Colonic mucosa (tissue), 4 donors: ENCODE measurements at regions not wholly inside any gene's neighbourhood (a gene's known extent, or its start where the extent isn't known, plus 50 kb on each side); places are given as distances from the start of the nearest gene placed in this dataset.

Experiments
- DNase-seq: peaks from one replicate; pipeline ENCODE4 v3.0.0-alpha.2; 2020
- H3K27ac ChIP-seq: fragments of 200-600 bp; one replicate; pipeline ENCODE4 v1.8.0; 2021
- H3K27me3 ChIP-seq: fragments of 200-600 bp; one replicate; pipeline ENCODE4 v1.8.0; 2021
- H3K36me3 ChIP-seq: fragments of 200-600 bp; one replicate; pipeline ENCODE4 v1.8.0; 2021
- H3K4me1 ChIP-seq: fragments of 200-600 bp; one replicate; pipeline ENCODE4 v1.8.0; 2021; ENCODE audit warnings: mild to moderate bottlenecking
- H3K4me3 ChIP-seq: fragments of 200-600 bp; one replicate; pipeline ENCODE4 v1.8.0; 2021
- H3K9ac ChIP-seq, 2 donors: one replicate each; pipeline ENCODE4 v1.7.0; 2013; ENCODE audit warnings: control low read depth in 2 of 2, low read depth in 2 of 2, low read length in 2 of 2
- H3K9me3 ChIP-seq: fragments of 200-600 bp; one replicate; pipeline ENCODE4 v1.8.0; 2021
- intact Hi-C: fragments of 100-400 bp; cut with DNase I; formaldehyde crosslinking; loops from one replicate; pipeline ENCODE4 v1.14.1; 2022
- TF ChIP-seq, protein P1 (sequence below): fragments of 200-600 bp; IDR thresholded peaks from one replicate; pipeline ENCODE4 v1.8.0; 2022; ENCODE audit warnings: antibody characterized with exemption, mild to moderate bottlenecking
- donor health status: healthy.
- donor health status: DM: no; HTN: no; CAD: no.
- donor health status: DM: no; HTN: no; CAD: no.

DNA sequence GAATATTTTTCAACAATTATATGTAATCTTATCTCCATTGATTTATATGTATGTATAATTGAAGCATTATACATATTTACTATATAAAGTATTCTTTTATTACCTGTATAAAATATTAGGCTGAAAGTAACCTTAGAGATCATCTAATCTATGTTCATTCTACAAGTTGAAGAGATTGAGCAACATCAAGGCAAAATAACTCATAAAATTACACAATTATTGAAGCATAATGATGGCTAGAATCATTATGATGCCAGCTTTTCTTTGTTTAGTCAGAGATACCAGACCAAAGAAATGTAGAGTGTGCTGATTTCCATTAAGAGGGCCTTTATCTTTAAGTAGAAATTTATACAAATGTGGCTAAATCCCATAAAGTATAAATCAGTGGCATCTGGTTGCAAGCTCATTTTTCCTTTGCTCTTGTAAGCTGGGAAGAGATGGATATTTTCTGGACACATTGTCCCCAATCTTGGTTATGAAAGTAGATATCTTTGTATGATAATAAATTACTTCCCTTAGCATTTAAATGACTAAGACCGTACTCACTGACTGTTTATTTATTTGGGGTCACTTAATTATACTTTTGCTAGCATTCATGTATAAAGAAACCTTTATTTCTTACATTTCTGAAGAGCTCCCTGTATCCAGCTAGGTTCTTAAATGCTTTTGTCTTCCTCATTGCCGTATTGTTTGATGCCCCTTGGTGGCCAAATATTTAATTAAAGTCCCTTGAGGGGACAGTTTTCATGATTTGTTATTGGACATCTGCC lies 339.8 kb downstream of the PCDH7 start:
- Histone ChIP-seq H3K9ac (no peak overlapping the region), H3K4me3 (no peak overlapping the region), H3K9me3 (no peaks in the 10 kb centered on the region), H3K27ac (no peak overlapping the region), H3K36me3 (no peaks in the 10 kb centered on the region), H3K27me3 (no peaks in the 10 kb centered on the region), H3K4me1 (no peaks in the 10 kb centered on the region)
- intact Hi-C loops: no loop called here
- TF ChIP-seq, protein P1, sequence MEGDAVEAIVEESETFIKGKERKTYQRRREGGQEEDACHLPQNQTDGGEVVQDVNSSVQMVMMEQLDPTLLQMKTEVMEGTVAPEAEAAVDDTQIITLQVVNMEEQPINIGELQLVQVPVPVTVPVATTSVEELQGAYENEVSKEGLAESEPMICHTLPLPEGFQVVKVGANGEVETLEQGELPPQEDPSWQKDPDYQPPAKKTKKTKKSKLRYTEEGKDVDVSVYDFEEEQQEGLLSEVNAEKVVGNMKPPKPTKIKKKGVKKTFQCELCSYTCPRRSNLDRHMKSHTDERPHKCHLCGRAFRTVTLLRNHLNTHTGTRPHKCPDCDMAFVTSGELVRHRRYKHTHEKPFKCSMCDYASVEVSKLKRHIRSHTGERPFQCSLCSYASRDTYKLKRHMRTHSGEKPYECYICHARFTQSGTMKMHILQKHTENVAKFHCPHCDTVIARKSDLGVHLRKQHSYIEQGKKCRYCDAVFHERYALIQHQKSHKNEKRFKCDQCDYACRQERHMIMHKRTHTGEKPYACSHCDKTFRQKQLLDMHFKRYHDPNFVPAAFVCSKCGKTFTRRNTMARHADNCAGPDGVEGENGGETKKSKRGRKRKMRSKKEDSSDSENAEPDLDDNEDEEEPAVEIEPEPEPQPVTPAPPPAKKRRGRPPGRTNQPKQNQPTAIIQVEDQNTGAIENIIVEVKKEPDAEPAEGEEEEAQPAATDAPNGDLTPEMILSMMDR: no peak
- no peak for DNase-seq

DNA sequence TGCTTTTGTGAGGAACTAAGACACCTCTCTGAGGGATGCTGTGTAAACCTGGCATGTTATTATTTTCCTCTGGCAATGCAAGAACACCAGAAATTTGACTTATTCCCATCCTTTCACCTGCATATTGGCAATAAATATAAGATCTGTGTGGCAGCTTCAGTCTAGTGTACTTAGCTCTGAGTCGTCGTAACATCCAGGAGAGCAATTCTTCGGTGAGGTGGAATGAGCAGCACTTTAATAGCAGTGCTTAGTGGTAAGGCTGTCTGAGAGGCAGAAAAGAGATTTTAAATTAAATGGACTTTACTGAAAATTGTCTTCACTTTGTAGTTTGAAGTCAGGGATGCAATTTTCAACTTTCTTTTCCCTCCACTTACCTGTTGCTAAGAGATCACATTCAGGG lies 344.9 kb downstream of the PCDH7 start:
- TF ChIP-seq, protein P1: no peak
- Histone ChIP-seq H3K4me3 (no peak overlapping the region), H3K27me3 (no peaks in the 10 kb centered on the region), H3K27ac (no peak overlapping the region), H3K4me1 (no peaks in the 10 kb centered on the region), H3K36me3 (no peaks in the 10 kb centered on the region), H3K9ac (no peak overlapping the region), H3K9me3 (no peaks in the 10 kb centered on the region)
- no peak for DNase-seq
- intact Hi-C loops: no loop called here

DNA sequence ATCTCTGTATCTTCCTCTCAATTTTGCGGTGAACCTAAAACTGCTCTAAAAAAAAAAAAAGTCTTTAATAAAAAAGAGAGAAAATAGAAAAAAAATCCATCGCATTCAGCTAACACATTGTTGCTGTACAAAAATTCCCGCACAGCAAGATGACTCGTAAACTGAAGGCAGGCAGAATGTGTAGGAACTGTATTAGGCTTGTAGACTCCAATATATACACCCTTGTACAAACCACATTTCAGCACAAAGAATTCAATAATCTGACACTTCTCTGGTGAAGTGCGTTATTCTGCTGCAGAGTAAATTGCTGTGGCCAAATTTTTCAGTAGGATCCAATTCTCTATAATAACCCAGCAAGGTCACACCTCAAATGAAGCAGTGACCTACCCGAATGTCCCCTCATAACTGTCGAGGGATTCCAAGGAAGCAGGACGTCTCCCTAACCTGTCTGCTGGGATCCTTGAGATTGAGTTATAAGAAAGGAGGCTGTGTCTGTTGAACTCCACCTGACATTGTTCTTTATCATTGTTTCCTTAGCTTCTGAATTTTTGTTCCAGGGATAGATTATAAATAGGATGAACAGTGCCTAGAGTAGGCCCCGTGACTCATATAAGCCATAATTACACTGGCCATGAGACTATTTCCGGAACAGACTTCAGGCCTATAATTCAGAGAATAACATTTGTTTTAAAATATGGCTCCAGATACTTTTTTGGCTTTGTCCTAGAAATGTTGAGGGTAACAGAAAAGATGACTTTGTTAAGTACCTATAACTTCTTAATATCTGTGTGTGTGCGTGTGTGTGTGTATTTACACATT lies 348.3 kb downstream of the PCDH7 start:
- TF ChIP-seq, protein P1: no peak
- Histone ChIP-seq H3K27me3 (no peaks in the 10 kb centered on the region), H3K4me1 (no peaks in the 10 kb centered on the region), H3K9me3 (no peaks in the 10 kb centered on the region), H3K36me3 (no peaks in the 10 kb centered on the region), H3K27ac (no peak overlapping the region), H3K4me3 (no peak overlapping the region), H3K9ac (no peak overlapping the region)
- intact Hi-C loops: no loop called here
- DNase-seq: no peak

DNA sequence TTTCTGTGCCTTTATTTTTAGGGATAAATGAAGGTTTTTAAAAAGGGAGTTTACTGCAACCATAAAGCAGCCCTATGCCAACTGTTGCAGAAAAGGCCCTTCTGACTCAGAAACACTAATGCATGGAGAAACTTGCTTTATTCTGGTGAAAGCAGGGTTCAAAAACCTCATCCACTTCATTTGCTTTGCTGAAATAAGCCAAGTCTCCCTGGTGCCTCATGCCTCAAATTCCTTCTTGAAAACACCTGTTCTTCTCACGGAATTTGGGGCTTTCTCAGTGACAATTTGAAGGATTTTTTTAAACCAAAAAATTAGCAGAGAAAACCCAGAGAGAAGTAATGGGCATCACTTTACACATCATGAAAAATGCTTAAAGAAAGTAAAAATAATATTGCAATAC lies 349.0 kb downstream of the PCDH7 start:
- no peaks in the 10 kb centered on the region for H3K9me3 ChIP-seq
- DNase-seq: no peak
- H3K27me3 ChIP-seq: no peaks in the 10 kb centered on the region
- H3K9ac ChIP-seq: no peak overlapping the region
- no peak overlapping the region for H3K27ac ChIP-seq
- TF ChIP-seq, protein P1: no peak
- intact Hi-C loops: no loop called here
- H3K4me3 ChIP-seq: no peak overlapping the region
- H3K36me3 ChIP-seq: no peaks in the 10 kb centered on the region
- no peaks in the 10 kb centered on the region for H3K4me1 ChIP-seq

DNA sequence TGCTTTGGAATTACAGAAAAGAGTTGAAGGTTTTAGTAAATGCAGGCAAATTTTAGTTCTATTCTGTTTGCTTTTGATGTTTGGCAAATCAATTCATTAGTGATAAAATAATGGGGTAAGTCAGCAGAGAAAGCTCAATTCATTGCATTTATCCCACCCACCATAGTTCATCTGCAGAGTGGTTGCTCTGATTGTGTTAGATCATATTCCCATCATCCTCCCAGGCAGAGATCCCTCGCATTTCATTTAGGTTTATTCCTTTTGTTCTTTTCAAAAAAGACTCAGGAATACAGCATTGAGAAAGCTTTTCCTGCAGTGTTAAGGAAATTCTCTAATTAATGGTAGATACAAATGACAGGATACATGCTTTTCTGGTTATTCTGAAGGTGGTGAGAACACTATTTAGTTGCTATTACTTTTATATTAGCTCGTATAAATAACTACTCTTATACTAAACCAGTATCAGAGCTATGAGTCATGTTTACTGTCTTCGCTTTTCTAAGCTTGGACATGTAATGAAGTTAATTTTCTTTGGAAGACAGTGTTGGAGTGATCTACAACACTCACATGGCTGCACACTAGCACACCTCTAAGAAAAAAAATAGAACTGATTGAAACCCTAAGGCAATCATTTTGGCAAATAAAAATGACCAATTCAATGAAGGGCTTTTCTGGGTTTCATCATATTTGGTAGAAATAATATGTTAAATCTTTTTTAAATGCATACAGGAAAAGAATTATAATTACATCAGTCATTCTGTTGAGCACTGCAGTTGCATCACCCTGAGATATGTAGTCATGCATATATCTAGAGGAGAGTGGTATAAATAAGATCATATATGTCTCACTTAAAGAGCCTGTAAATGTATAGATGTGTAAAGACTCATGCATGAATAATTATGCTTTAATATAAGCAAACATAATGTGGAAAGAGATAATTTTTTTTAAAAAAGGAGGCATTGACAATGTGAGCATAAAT lies 351.6 kb downstream of the PCDH7 start:
- intact Hi-C loops: no loop called here
- Histone ChIP-seq H3K9ac (no peak overlapping the region), H3K27ac (no peak overlapping the region), H3K4me1 (no peaks in the 10 kb centered on the region), H3K4me3 (no peak overlapping the region), H3K36me3 (no peaks in the 10 kb centered on the region), H3K27me3 (no peaks in the 10 kb centered on the region), H3K9me3 (no peaks in the 10 kb centered on the region)
- no peak for DNase-seq
- TF ChIP-seq, protein P1: no peak
